Activated CD8-positive, alpha-beta memory T cell treated with anti-CD3 and anti-CD28 coated beads for 36 hours (primary cell): ENCODE measurements at regions not wholly inside any gene's neighbourhood (a gene's known extent, or its start where the extent isn't known, plus 50 kb on each side); places are given as distances from the start of the nearest gene placed in this dataset.

Experiments
- CTCF ChIA-PET: fragments of 350-600 bp; sonication (Branson Sonifier 250); formaldehyde crosslinking; loops from one replicate; lab custom pipeline; 2021; ENCODE audit warnings: antibody characterized with exemption; lab: Charles Lee
- POLR2A ChIA-PET: fragments of 350-600 bp; sonication (Branson Sonifier 250); formaldehyde crosslinking; loops from one replicate; lab custom pipeline; 2021; ENCODE audit warnings: antibody characterized with exemption; lab: Charles Lee

DNA sequence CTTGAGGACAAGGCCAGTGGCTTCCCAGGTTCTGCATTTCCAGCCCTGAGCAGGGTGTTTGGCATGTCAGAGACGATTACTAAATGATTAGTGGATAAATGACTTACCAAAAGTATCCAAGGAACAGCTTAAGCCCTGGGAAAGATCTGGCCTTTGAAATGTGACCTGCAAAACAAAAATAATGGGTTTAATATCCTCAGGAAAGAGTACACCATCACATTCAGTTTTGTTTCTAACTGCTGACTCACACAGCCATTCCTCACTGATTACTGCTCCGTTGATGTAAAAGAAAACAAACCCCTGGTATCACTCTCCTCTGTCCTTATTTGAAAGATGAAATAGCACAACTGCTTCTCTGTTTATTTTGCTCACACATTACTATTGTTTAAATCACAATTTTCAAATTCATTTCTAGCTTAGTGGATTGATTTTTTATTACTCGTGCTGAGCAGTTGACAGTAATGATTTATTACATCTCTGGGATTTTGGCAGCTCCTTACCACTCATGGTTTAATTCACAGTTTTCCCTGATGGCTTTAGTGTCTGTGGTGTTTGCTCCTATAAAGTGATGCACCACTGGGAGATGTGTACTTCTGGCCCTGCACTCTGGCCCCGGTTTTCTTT, 117.0 kb downstream of the CBLL2 start:
- POLR2A ChIA-PET, result no interaction called here
- CTCF ChIA-PET, result no interaction called here

DNA sequence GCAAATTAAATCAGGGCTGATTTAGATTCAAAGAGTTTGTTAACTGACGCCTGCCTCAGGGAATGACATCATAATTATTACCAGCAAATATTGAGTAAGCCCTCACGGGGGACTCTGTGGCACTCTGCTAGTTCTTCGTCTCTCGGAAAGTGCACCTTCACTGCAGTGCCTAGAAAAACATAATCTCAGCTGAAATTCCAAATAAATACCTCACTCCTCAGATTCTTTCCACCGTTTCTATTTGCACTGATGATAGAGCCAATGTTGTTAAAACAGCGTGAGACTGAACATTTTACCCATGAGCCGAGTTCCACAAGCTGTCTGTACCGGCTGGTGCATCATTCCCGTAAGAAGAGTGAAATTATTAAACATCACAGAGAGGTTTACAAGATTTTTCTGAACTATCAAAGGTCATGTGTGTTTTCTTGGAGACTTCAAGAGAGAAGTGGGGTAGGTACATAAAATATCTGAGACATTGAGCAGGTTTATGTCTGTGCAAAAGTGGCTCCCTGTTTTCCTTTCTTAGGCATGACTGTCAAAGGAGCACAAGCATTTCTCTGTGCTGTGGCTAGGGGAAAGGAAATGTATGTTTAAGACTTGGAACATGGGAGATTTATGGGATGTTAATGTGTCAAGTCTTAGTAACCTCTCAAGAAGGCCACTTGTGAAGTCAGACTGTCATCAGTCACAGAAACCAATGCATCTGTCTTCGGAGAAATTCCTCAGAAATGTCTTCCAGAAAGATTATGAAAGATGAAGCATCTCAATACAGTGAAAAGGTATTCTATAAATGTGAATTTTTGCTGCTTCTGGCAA, 119.6 kb downstream of the CBLL2 start:
- CTCF ChIA-PET, result no interaction called here
- POLR2A ChIA-PET, result no interaction called here

DNA sequence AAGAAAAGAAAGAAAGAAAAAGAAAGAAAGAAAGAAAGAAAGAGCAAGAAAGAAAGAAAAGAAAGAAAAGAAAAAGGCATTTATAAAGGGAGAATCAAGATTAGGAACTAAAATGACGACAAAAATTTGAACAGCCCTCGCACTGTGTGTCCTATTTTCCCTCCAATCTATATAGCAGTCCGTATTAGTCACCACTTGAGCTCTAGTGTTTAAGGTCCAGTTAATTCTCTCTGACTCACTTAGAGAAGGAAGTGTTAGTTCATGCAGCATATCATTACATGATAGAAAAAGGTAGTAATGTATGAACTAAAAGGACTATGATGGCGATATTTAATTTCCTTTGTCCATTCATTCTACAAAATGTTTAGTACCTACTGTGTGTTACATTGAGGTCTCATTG, 122.7 kb downstream of the CBLL2 start:
- POLR2A ChIA-PET, result no interaction called here
- CTCF ChIA-PET, result no interaction called here

DNA sequence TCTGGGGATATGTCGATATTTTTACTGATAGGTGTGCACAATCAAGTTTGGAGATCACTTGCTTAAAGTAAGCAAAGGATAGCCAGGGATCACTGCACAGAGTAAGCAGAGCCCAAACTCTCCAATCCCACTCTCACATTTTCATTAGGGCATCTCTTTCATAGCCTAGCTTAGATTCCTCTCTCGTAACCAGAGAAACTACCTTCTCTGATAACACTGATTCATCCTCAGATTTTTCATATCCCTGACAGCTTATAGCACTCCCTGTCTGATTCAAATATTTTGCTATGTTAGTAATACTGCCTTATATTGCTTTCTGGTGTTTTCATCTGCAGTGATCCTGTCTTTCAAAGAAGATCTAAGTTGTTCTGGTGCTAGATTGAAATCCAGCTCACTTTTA, 123.7 kb downstream of the CBLL2 start:
- ChIA-PET CTCF (no interaction called here), POLR2A (no interaction called here)

DNA sequence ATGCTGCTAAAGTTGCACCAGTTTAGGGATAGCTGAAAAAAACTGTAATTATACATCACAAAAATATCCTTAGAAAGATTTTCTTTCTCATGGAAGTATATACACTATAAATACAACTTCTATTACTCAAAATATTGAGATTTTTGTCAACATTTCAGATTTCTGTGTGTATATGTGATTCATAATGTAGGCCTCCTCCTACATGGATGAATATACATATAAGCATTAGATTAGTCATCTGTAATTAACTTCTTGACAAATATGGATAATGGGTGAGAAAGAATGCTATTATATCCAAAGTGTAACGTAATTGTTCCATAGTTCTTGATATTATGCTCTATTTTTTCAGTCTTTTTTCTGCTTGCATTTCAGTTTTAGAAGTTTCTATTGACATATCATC, 124.9 kb downstream of the CBLL2 start:
- ChIA-PET POLR2A (no interaction called here), CTCF (no interaction called here)

DNA sequence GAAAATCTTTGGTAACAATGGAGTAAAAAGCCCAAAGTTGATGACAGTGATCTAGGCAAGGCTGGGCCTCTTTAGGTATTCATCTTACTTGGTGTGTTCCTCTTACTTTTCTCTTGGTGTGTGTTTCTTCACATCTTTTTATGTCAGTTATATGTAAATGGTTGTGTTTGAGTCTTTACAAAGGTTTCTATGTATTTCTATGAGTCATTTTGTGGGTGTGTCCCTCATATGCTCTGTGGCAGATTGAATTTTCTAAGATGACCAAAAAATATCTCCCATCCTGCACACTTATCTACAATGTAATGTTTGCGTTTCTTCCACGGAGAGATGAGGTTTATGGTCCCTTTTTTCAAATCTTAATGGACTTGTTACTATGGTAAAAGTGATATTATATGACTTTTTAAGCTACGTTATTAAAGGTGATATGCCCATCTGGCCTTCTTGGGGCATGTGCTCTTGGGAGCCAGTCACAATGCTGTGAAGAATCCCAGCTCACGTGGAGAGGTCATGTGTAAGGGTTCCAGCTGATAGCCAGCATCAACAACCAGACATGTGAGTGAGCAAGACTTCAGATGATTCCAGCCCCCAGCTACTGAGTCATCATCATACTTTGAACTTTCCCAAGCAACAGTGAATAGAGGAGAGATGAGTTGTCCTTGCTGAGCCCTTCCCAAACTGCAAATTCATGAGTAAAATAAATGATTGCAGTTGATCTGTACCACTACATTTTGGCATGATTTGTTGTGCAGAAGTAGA, 126.9 kb downstream of the CBLL2 start:
- CTCF ChIA-PET, result no interaction called here
- POLR2A ChIA-PET, result no interaction called here

DNA sequence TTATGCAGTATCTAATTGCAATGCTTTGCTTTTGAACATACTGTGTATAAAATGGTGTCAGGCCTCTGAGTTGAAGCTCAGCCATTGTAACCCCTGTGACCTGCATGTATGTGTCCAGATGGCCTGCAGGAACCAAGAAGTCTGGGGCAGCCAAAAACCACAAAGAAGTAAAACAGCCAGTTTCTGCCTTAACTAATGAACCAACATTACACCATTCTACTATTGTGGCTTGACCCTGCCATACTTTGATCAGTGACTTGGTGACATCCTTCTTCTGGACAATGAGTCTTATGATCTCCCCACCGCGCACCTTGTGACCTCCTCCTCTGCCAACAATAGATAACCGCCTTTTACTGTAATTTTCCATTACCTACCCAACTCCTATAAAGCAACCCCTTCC, 131.6 kb downstream of the CBLL2 start:
- ChIA-PET CTCF (no interaction called here), POLR2A (no interaction called here)

DNA sequence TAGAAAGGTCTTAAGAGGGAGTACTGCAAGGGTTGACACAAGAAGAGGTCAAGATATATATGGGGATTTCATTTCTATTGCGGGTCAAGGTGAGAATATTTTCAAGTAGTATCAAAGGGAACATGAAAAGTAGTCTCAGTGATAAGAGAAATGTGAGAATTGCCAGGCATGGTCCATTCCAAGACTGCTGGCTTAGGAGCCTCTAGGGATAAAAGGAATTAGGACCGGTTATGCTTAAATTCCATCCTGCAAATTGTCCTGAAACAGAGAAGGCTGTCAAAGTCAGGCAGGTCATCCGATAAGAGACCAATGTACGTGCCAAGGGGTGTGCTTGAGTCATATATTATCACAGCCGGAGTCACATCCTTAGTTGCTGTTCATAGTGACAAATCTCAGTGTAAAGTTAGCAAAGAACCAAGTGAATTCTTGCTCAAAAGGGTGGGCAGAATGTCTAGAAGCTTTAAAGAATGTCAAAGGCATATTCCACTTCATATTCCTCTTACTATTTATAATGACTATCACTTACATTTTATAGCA, 133.6 kb downstream of the CBLL2 start:
- ChIA-PET POLR2A (no interaction called here), CTCF (no interaction called here)

DNA sequence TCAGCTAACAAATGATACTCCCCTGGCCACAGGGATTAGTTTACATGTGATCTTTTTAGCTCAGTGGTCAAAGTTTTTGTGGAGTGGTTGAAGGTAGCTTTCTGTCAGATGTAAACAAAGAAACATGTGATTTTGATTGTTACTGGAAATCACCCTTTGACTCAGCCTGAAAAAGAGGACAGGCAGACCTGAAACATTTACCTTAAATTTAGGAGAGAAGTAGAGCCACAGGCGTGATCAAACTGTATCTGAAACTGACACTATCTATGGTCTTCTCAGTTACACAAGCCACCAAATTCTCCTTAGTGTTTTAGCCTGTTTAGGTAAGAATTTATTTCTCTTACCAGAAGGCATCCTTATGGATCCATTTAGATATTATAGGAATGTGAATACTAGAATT, 136.7 kb downstream of the CBLL2 start:
- POLR2A ChIA-PET, result no interaction called here
- CTCF ChIA-PET, result no interaction called here

DNA sequence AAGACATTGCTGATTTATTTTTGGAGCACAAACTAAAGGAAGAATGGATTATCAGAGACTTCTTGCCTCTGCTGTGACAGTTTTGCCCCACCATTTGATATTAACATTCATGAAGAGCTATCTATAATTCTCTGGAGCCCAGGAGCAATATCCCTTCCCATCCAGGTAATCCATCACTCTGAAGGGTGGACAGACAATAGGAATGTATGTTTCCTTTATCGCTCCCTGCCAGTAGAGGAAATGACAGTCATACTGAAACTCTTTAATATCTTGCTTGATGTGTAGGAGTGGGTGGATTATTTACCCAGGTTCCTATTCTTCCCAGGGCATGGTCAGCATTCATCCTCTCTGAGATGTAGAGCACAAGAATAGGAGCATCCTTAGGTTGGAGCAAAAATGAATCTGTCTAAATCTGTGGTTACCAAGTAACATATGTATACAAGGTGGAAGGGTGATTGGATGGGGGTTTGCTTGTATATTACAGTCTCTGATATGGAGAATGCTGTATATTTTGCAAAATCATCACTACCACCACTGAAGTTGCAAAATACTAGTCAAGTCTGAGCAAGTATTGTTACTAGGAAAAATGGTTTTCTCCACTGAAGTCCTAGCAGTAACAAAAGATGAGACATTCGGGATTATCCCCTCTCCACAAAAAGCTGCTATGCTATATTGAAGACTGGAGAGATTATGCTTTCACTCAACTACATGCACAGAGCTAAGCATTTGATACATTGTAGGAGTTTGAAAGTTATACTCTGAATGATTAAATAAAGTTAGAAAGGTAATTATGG, 151.6 kb downstream of the CBLL2 start:
- ChIA-PET POLR2A (no interaction called here), CTCF (no interaction called here)

DNA sequence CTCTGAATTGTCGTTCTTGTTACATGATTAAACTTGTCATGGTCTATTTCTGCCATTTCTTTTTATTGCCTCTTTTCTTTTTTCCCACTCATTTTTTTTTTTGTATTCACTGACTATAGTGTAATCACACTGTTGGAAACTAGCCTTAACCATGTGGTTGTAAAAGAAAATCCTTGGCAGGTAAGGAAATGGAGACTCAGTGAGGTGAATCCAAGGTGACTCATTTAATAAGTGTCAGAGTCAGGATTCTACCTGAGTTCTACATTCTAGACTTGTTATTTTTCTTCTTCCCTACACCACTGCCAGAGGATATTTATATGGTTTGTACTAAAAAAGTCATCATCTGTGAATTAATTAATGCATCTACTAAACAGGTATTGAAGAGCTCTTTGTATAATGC, 152.2 kb downstream of the CBLL2 start:
- POLR2A ChIA-PET, result no interaction called here
- CTCF ChIA-PET, result no interaction called here

DNA sequence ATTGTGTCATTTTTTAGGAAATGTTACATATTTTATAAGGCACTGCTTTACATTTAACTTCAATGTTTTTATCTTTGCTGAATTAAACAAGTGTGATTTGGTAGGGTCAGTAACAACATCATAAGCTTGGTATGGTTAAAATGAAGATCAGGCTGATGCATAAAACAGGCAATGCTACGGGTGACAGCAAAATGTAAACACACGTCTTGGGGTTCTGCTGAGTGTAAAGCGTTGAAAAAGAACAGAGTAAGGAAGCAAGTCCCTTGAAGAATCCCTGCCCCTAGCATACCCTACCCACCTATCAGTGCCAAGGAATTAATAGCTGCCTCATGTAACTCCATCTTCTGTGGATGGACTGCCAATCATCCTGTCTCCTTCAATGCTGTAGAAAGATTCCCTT, 157.0 kb downstream of the CBLL2 start:
- POLR2A ChIA-PET, result no interaction called here
- CTCF ChIA-PET, result no interaction called here

DNA sequence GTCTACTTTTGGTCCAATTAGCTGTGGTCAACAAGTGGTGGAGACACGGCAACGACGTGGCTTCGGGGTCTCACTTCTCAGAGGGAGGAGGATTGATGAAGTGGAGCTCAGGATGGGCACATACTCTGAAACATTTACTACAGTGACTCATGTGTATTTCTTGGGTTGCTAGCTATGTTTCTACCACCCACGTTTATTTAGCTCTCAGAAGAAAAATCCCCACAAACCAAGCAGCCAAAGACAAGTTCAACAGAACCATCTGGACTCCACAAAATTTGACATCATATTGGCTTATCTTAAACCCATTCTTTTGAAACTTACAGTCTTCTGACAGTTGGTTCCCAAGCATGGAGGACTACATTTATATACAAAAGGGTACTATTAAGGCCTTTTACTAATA, 158.0 kb downstream of the CBLL2 start:
- POLR2A ChIA-PET, result no interaction called here
- CTCF ChIA-PET, result no interaction called here

DNA sequence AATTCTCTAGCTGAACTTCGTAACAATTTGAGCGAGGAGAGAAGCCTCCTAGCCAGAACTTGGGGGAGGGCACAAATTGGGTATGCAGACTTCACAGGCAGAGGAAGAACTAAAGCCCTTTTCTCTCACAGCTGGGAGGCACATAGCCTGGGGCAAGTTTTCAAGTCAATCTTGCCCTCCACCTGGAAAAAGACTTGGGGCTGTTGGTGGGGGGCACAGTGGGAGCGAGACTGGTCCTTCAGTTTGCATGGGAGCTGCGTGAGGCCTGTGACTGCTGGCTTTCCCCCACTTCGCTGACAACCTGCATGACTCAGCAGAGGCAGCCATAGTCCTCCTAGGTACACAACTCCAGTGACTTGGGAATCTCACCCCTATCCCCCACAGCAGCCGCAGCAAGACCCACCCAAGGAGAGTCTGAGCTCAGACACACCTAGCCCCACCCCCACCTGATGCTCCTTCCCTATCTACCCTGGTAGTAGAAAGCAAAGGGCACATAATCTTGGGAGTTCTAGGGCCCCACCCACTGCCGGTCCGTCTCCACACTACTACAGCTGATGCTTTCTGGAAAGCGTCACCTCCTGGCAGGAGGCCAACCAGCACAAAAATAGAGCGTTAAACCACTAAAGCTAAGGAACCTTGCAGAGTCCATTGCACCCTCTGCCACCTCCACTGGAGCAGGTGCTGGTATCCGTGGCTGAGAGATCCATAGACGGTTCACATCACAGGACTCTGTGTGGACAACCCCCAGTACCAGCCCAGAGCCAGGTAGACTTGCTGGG, 160.8 kb downstream of the CBLL2 start:
- CTCF ChIA-PET, result no interaction called here
- POLR2A ChIA-PET, result no interaction called here

DNA sequence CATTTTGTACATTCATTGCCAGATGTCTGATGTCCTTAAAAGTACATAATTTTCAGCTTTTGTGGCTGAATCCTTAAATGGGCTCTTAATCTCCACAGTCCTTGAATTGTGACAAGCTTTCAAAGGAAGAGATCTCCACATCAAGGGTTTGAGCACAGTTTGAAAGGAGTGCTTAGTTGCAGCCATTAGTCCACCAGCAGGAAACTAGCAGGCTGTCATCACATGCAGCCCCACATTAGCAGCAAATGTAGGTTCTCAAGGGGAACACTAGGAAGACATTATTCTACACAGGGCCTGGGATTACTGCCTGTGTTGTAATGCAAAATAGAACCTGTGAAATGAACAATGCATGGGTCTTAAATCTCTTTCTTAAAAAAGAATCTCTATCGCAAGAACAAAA, 173.2 kb downstream of the CBLL2 start:
- ChIA-PET POLR2A (no interaction called here), CTCF (no interaction called here)

DNA sequence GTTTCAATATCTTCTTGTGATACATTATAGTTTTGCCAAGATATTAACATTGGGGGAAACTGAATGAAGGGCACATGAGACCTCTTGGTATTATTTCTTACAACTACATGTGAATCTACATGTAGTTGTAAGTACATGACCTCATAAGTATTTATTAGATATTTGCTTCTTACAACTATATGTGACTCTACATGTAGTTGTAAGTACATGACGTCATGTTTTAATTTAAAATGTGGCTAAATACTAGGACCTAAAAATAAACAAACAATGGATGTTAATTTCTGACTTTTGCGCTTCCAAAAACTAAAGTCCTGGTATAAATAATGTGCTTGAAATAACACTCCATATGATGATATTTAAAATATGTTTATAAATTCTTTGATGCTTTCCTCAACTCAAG, 190.2 kb downstream of the CBLL2 start:
- CTCF ChIA-PET, result no interaction called here

DNA sequence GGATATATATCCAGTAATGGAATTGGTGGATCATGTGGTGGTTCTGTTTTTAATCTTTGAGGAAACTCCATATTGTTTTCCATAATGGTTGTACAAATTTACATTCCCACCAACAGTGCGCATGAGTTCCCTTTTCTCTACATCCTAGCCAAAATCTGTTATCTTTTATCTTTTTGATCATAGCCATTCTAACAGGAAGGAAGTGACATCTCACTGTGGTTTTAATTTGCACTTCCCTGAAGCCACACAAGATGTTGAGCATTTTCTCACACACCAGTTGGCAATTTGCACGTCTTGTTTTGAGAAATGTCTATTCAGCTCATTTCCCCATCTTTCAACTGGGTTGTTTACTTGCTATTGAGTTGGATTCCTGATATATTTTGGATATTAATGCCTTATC, 194.9 kb downstream of the CBLL2 start:
- POLR2A ChIA-PET, result no interaction called here
- CTCF ChIA-PET, result no interaction called here

More for the DNA sequence above, 190.2 kb downstream of the CBLL2 start:
- POLR2A ChIA-PET, result no interaction called here

DNA sequence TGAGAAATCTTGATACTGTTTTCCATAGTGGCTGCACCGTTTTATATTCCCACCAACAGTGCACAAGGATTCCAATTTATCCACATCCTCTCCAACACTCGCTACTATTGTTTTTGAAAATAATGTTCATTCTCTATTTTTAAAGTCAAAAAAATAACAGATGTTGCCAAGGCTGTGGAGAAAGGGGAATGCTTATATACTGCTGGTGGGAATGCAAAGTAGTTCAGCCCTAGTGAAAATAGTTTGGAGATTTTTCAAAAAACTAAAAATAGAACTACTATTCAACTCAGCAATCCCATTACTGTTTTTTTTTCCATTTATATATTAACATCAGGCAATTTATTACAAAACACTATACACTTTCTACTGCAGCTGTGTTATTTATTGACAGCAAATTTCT, 208.7 kb downstream of the CBLL2 start:
- POLR2A ChIA-PET, result no interaction called here
- CTCF ChIA-PET, result no interaction called here

DNA sequence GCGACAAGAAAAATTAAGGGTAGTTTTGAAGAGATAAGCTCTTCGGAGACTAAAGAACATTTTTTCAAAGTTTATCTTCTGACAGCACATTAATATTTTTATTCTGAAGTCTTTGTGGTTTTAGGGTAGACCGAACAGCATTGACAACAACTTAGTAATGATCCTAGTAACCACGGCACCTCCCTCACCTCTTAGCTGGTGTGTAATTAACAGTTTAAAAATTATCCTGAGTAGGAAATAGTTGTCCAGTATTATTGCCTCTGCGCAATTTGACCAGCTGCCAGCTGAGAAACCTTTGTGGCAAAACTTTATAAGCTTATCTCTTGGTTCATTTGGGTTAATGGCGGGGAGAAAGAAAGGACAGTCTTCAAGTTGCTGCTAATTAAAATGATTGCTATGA, 213.6 kb downstream of the CBLL2 start:
- CTCF ChIA-PET, result no interaction called here
- POLR2A ChIA-PET, result no interaction called here
